A204.1 (cell line): ENCODE measurements at regions not wholly inside any gene's neighbourhood (a gene's known extent, or its start where the extent isn't known, plus 50 kb on each side); places are given as distances from the start of the nearest gene placed in this dataset.

ENCODE experiments used
- FAIRE-seq: peaks from 2 replicates; lab custom pipeline; 2012; peaks lifted over from hg19 to GRCh38; lab: Jason Lieb, UNC

- no peak for FAIRE-seq
These were observed 585.2 kb upstream of the B3GALT2 start for GRCh38 chr1:193771596-193771995.

DNA sequence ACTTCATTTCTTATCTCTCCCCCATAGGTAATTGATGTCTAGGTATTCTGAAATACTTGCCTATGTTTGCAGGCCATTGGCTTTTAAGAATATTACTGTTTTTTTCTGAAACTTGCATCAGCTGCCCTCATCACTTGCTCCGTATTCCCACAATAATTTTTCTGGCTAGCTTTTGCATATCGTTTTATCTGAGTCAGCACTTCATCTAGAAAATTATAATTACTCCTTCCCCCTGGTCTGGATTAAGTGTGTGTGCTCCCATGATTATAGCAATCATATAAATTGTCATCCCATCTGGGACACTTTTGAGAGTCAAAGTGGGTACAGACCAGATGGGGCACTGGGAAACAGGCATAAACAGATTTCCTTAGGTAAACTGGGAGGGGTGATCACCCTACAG lies 583.2 kb upstream of the B3GALT2 start:
- FAIRE-seq, result no peak

DNA sequence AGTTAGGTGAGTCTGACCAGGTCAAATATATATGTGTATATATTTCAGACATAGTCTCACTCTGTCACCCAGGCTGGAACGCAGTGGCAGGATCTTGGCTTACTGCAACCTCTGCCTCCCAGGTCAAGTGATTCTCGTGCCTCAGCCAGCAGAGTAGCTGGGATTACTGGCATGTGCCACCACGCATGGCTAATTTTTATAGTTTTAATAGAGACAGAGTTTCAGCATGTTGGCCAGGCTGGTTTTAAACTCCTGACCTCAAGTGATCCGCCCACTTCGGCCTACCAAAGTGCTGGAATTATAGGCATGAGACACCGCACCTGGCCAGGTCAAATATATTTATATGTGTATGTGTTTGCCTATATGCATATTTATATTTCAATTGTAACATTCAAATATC lies 581.5 kb upstream of the B3GALT2 start:
- no peak for FAIRE-seq

- FAIRE-seq, result no peak
These were observed 579.9 kb upstream of the B3GALT2 start for GRCh38 chr1:193766329-193766728.

- no peak for FAIRE-seq
These were observed 576.9 kb upstream of the B3GALT2 start for GRCh38 chr1:193763266-193763665.

- FAIRE-seq, result no peak
These were observed 575.8 kb upstream of the B3GALT2 start for GRCh38 chr1:193762236-193762635.

DNA sequence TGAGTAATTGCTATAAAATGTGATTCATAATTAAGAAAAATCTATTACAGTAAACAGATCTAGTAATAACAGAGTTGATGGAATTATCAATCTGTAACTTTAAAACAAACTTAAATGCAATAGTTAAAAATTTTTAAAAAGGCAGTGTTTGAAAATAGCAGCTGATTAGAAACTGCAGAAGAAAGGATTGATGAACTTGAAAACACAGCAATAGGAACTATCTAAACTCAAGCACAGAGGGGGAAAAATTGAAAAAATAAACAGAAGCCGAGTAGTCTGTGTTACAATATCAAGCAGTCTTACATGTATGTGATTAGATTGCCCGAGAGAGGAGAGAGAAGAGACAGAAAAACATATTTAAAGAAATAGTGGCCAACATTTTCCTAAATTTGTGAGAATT lies 569.0 kb upstream of the B3GALT2 start:
- no peak for FAIRE-seq

- no peak for FAIRE-seq
These were observed 568.5 kb upstream of the B3GALT2 start for GRCh38 chr1:193754732-193755427.

DNA sequence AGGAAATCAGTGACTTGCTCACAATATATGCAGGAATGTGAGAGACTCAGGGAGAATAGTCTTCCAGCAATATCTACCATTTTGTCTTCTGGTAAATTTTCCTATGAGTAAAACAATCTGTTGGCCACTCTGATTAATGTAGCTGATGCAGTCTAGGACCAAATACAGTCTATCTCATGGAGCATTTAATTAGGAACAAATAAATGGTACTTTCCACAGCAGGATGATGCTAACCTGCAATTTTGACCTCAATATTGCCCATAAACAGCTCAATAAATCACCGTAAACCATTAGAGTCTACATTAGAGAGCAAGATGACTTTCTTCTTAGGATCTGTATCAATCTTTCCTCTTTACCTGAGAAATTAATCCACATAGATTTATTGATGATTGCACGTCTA lies 567.7 kb upstream of the B3GALT2 start:
- no peak for FAIRE-seq

GRCh38 chr1:193753038-193753756 lies 566.8 kb upstream of the B3GALT2 start:
- no peak for FAIRE-seq

DNA sequence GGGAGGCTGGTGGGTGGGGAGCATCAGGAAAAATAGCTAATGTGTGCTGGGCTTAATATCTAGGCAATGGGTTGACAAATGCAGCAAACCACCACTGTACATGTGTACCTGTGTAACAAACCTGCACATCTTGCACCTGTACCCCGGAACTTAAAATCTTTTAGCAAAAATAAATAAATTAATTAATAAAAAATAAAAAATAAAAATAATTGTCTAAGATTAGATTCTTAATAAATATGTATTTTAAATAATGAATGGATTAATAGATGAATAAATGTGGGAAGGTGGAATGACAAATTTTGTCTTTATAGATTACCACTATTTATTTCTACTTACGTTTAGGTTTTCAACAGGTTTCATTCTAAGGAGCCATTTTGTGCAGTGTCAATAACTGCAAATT lies 563.5 kb upstream of the B3GALT2 start:
- peak; percentile 51 for FAIRE-seq

DNA sequence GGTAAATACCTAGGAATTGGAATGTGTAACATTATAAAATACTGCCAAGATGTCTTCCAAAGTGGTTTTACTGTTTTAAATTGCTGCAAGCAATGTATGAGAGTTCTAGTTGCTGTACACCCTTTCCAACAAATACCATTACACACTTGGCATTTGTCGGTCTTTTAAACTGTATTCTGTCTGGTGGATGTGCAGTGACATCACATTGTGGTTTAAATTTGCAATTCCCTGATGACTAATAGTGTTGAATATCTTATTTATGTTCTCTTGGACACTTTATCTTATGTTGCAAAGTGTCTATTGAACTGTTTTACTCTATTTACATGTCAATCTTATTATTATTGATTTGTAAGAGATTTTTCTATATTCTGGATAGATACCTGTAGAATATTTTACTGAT lies 561.2 kb upstream of the B3GALT2 start:
- FAIRE-seq, result no peak

DNA sequence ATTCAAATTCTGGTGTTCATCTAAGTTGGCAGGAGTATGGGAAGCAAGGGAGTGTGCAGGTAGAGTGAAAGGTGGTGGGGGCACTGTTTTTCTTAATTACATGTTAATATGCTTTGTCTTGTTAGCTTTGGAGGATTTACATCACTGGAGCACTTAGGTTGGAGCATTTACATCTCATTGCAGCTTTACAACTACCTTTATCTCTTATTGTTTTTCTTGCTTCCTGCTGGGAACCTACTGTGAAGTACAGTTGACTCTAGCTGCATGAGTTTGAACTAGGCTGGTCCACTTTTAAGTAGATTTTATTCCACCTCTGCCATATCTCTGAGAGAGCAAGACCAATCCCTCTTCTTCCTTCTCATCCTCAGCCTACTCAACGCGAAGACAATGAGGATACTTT lies 554.8 kb upstream of the B3GALT2 start:
- no peak for FAIRE-seq

GRCh38 chr1:193740762-193741161 lies 554.3 kb upstream of the B3GALT2 start:
- FAIRE-seq, result no peak

GRCh38 chr1:193736507-193736906 lies 550.1 kb upstream of the B3GALT2 start:
- no peak for FAIRE-seq

GRCh38 chr1:193733674-193734073 lies 547.3 kb upstream of the B3GALT2 start:
- no peak for FAIRE-seq

DNA sequence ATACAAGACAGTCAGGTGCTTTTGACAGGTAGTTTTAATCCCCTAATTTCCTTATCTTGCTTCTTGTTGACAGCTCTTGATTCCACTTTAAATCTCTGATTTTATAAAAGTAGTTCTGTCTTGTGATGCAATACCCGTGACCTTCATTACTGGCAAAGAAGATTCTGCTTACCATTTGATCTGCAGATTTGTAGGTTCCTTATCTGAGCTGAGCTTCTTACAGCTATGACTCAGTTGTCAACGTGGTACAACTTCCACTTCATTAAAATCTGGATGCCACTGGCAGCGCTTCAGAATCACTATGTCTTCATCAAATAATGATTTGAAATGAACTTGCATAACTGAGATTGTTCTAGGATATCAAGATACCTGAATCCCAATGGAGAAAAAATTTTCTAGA lies 543.6 kb upstream of the B3GALT2 start:
- no peak for FAIRE-seq

DNA sequence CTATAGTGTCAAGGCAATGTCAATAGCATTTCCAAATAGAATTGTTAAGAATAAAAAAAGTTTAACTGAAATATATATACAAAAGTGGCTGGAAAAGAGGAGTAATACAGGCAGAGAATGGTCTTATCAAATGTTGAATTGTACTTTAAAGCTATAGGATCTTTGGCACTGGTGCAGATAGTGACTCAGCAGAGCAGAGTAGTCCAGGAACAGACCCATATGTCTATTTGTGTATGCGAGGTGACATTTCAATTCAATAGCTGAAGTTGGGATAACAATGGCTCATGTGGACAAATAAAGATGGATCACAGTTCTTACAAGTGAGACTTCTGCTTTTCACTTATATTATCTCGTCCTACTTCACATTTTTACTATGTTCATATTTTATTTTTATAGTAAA lies 543.0 kb upstream of the B3GALT2 start:
- FAIRE-seq, result no peak

- no peak for FAIRE-seq
These were observed 541.4 kb upstream of the B3GALT2 start for GRCh38 chr1:193727850-193728249.

DNA sequence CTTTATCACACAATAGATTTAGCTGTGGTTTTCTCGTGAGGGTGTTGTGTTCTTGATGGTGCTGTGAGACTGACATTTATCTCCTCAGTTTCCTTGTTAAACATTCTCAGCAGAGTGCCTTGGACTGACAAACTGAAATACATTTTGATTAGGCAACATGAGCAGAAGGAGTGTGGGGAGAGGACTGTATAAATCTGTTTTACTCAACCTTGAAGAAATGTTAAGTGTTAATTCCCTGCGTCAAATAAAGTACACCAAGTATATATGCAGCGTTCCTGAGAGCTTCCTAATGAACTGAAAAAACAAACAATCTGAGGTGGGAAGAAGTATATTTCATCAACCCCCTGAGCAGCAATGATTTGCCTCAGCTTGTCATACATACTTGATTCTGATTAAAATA lies 540.3 kb upstream of the B3GALT2 start:
- FAIRE-seq, result no peak

DNA sequence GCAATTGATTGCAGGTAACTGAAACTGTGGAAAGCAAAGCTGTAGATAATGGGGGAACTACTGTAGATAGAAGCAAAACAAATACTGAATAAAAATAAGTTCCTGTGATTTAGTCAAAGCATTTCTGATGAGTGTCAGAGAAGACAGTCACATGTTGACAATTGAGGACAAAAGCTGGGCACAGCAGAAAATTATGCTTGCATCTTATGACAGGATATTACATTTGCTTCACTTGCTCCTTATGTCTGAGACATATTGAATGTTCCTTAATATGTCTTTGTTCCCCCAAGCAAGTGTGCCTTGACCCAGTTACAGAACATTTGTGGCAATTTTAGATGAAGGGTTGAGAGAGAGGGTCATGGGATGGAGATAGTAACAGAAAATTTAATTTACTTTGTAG lies 526.0 kb upstream of the B3GALT2 start:
- FAIRE-seq, result no peak

GRCh38 chr1:193709607-193710006 lies 523.2 kb upstream of the B3GALT2 start:
- no peak for FAIRE-seq

GRCh38 chr1:193707271-193708021 lies 521.0 kb upstream of the B3GALT2 start:
- FAIRE-seq, result no peak
